ENCODE measurements at regions not wholly inside any gene's neighbourhood (a gene's known extent, or its start where the extent isn't known, plus 50 kb on each side); places are given as distances from the start of the nearest gene placed in this dataset.

DNA sequence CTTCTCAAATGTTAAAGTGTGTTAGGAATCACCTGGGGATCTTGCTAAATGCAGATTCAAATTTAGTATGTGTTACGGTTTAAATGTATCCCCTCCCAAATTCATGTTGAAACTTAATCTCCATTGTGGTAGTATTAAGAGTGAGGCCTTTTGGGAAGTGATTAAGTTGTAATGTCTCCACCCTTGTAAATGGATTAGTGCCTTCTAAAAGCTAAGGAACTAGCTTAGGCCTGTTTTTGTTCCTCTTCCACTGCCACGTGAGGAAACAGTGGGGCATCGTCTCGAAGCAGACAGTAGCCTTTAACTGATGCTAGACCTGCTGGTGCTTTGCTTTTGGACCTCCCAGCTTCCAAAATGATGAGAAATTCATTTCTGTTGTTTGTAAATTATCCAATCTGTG, 52.3 kb upstream of the SEMA3D start:
- Histone ChIP-seq H3K27ac (replicated peaks) (no peak overlapping the region), H3K4me3 (no peak overlapping the region), H3K4me1 (no peaks in the 10 kb centered on the region), H3K27me3 (ENCODE audit: low read depth) (no peaks in the 10 kb centered on the region), H3K36me3 (no peaks in the 10 kb centered on the region), H3K9me3 (replicated peaks) (no peaks in the 10 kb centered on the region)
- intact Hi-C loops (cut with micrococcal nuclease) = no loop called here
- TF ChIP-seq, protein P1, sequence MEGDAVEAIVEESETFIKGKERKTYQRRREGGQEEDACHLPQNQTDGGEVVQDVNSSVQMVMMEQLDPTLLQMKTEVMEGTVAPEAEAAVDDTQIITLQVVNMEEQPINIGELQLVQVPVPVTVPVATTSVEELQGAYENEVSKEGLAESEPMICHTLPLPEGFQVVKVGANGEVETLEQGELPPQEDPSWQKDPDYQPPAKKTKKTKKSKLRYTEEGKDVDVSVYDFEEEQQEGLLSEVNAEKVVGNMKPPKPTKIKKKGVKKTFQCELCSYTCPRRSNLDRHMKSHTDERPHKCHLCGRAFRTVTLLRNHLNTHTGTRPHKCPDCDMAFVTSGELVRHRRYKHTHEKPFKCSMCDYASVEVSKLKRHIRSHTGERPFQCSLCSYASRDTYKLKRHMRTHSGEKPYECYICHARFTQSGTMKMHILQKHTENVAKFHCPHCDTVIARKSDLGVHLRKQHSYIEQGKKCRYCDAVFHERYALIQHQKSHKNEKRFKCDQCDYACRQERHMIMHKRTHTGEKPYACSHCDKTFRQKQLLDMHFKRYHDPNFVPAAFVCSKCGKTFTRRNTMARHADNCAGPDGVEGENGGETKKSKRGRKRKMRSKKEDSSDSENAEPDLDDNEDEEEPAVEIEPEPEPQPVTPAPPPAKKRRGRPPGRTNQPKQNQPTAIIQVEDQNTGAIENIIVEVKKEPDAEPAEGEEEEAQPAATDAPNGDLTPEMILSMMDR (IDR thresholded peaks at IDR 0.05; ENCODE audit: borderline replicate concordance) = no peak
- no peak for DNase-seq

DNA sequence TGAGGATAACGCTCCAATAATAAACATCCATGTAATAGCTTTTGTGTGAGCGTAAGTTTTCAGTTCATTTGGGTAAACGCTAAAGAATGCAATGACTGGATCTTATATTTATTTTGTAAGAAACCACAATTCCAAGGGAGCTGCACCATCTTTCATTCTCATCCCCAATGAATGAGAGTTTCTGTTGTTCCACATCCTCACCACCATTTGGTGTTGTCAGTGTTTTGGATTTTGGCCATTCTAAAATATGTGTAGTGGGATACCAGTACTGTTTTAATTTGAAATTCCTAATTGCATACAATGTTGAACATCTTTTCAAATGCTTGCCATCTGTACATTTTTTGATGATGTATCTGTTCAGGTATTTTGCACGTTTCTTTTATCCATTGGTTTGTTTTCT, 50.9 kb upstream of the SEMA3D start:
- no peak overlapping the region for H3K4me3 ChIP-seq
- intact Hi-C loops (cut with micrococcal nuclease) = no loop called here
- H3K36me3 ChIP-seq = no peaks in the 10 kb centered on the region
- no peaks in the 10 kb centered on the region for H3K9me3 ChIP-seq (replicated peaks)
- DNase-seq = no peak
- no peaks in the 10 kb centered on the region for H3K4me1 ChIP-seq
- H3K27me3 ChIP-seq (ENCODE audit: low read depth) = no peaks in the 10 kb centered on the region
- no peak overlapping the region for H3K27ac ChIP-seq (replicated peaks)
- TF ChIP-seq, protein P1 (IDR thresholded peaks at IDR 0.05; ENCODE audit: borderline replicate concordance) = no peak

Measured in left ventricle myocardium inferior (tissue), 1 donor.